NCI-H748 (cell line): ENCODE measurements at regions not wholly inside any gene's neighbourhood (a gene's known extent, or its start where the extent isn't known, plus 50 kb on each side); places are given as distances from the start of the nearest gene placed in this dataset.
A peak's percentile ranks its signal among the peaks of the same experiment; 100 is the strongest.
"Not testable (repeated sequence)": the region's sequence is repeated elsewhere in the genome, so short reads cannot be mapped to it uniquely, and the experiment has no call there.

Experiments
- DNase-seq: peaks from one replicate; lab custom pipeline; 2025; ENCODE audit not compliant: unreplicated experiment; lab: John Stamatoyannopoulos, UW

- peak; percentile 36 for DNase-seq
These were observed 262.1 kb downstream of the FAM72C start for GRCh38 chr1:143709606-143710259.

- not testable (repeated sequence) for DNase-seq
These were observed 269.0 kb downstream of the FAM72C start for GRCh38 chr1:143702739-143703138.

- DNase-seq = peak; percentile 57
These were observed 272.1 kb downstream of the FAM72C start for GRCh38 chr1:143699731-143700130.

- DNase-seq = peak; percentile 37
These were observed 272.7 kb downstream of the FAM72C start for GRCh38 chr1:143699115-143699514.

- DNase-seq = peak; percentile 89
These were observed 273.8 kb downstream of the FAM72C start for GRCh38 chr1:143698016-143698415.

- no peak for DNase-seq
These were observed 277.7 kb downstream of the FAM72C start for GRCh38 chr1:143694085-143694484.

GRCh38 chr1:143691971-143692529 is 279.7 kb downstream of the FAM72C start:
- DNase-seq = no peak

GRCh38 chr1:143691400-143691891 is 280.3 kb downstream of the FAM72C start:
- DNase-seq = peak; percentile 37

GRCh38 chr1:143689781-143690180 is 282.0 kb downstream of the FAM72C start:
- no peak for DNase-seq

- DNase-seq = no peak
These were observed 291.5 kb downstream of the FAM72C start for GRCh38 chr1:143680304-143680703.

GRCh38 chr1:143672983-143673382 is 298.8 kb downstream of the FAM72C start:
- no peak for DNase-seq

- DNase-seq = no peak
These were observed 304.1 kb downstream of the FAM72C start for GRCh38 chr1:143667730-143668129.

GRCh38 chr1:143666851-143667250 is 304.9 kb downstream of the FAM72C start:
- DNase-seq = no peak

- no peak for DNase-seq
These were observed 306.2 kb downstream of the FAM72C start for GRCh38 chr1:143665606-143666005.

- not testable (repeated sequence) for DNase-seq
These were observed 308.7 kb downstream of the FAM72C start for GRCh38 chr1:143663056-143663455.

GRCh38 chr1:143661418-143662101 is 310.2 kb downstream of the FAM72C start:
- DNase-seq = peak; percentile 67

- DNase-seq = peak; percentile 36
These were observed 311.3 kb downstream of the FAM72C start for GRCh38 chr1:143660354-143660941.

GRCh38 chr1:143653429-143653802 is 318.4 kb downstream of the FAM72C start:
- DNase-seq = no peak

- peak; percentile 25 for DNase-seq
These were observed 318.9 kb downstream of the FAM72C start for GRCh38 chr1:143652744-143653428.

GRCh38 chr1:143652187-143652586 is 319.6 kb downstream of the FAM72C start:
- DNase-seq = no peak

- no peak for DNase-seq
These were observed 320.3 kb downstream of the FAM72C start for GRCh38 chr1:143651350-143651992.
